ENCODE measurements at regions not wholly inside any gene's neighbourhood (a gene's known extent, or its start where the extent isn't known, plus 50 kb on each side); places are given as distances from the start of the nearest gene placed in this dataset.
A peak's percentile ranks its signal among the peaks of the same experiment; 100 is the strongest.

- H3K9ac ChIP-seq (ENCODE audit: low read length): no peak overlapping the region
These were observed 486.3 kb upstream of the PCDH15 start for GRCh38 chr10:55287346-55287745.

DNA sequence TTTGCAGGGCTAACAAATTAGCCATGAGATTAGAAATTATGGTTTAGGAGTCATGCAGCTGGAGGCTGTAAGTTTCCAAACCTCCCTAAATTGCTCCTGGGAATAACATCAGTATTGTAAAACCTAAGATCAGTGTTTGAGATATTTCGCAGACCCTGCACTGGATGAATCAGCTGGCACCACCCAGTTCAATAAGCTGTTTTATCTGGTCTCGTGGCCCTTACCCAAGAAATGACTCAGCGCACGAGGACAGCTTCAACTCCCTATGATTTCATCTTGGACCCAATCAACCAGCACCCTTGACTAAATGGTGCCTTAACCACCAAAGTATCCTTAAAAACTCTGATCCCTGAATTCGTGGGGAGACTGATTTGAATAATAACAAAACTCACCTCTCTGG lies 482.0 kb upstream of the PCDH15 start:
- Histone ChIP-seq H3K9me2 (ENCODE audit: insufficient read depth, low read length) (no peaks in the 10 kb centered on the region), H3K4me3 (ENCODE audit: low read length) (no peak overlapping the region), H3F3A (ENCODE audit: insufficient read depth, low read length, poor library complexity, severe bottlenecking) (no peaks in the 10 kb centered on the region), H3K36me3 (ENCODE audit: insufficient read depth, low read length) (no peaks in the 10 kb centered on the region), H3K79me2 (replicated peaks; ENCODE audit: insufficient read depth, low read length) (no peaks in the 10 kb centered on the region), H3K27ac (ENCODE audit: low read length) (no peak overlapping the region), H3K9me3 (ENCODE audit: low read length) (no peaks in the 10 kb centered on the region), H3K27me3 (ENCODE audit: insufficient read depth, low read depth, low read length) (no peaks in the 10 kb centered on the region), H4K20me1 (ENCODE audit: insufficient read depth) (no peaks in the 10 kb centered on the region), H2AFZ (ENCODE audit: low read depth, low read length) (no peak overlapping the region), H3K4me2 (ENCODE audit: low read length) (no peak overlapping the region), H3K9ac (ENCODE audit: low read length) (no peak overlapping the region)
- TF ChIP-seq MXI1 (conservative IDR thresholded peaks at IDR 0.05; ENCODE audit: poor library complexity, severe bottlenecking) (no peak), TAF1 (IDR thresholded peaks at IDR 0.05; ENCODE audit: low read depth) (no peak), EP300 (conservative IDR thresholded peaks at IDR 0.05; ENCODE audit: poor library complexity, severe bottlenecking) (no peak), POLR2AphosphoS5 (IDR thresholded peaks at IDR 0.05) (no peak), EZH2 (IDR thresholded peaks at IDR 0.05; ENCODE audit: borderline replicate concordance, insufficient read depth, low read length, poor library complexity, severe bottlenecking) (no peak), RAD21 (conservative IDR thresholded peaks at IDR 0.05) (no peak), CTCF (IDR thresholded peaks at IDR 0.05; ENCODE audit: poor library complexity, severe bottlenecking) (no peak), SMC3 (conservative IDR thresholded peaks at IDR 0.05; ENCODE audit: poor library complexity) (no peak)
- TF ChIP-seq, protein P1, sequence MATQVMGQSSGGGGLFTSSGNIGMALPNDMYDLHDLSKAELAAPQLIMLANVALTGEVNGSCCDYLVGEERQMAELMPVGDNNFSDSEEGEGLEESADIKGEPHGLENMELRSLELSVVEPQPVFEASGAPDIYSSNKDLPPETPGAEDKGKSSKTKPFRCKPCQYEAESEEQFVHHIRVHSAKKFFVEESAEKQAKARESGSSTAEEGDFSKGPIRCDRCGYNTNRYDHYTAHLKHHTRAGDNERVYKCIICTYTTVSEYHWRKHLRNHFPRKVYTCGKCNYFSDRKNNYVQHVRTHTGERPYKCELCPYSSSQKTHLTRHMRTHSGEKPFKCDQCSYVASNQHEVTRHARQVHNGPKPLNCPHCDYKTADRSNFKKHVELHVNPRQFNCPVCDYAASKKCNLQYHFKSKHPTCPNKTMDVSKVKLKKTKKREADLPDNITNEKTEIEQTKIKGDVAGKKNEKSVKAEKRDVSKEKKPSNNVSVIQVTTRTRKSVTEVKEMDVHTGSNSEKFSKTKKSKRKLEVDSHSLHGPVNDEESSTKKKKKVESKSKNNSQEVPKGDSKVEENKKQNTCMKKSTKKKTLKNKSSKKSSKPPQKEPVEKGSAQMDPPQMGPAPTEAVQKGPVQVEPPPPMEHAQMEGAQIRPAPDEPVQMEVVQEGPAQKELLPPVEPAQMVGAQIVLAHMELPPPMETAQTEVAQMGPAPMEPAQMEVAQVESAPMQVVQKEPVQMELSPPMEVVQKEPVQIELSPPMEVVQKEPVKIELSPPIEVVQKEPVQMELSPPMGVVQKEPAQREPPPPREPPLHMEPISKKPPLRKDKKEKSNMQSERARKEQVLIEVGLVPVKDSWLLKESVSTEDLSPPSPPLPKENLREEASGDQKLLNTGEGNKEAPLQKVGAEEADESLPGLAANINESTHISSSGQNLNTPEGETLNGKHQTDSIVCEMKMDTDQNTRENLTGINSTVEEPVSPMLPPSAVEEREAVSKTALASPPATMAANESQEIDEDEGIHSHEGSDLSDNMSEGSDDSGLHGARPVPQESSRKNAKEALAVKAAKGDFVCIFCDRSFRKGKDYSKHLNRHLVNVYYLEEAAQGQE (IDR thresholded peaks at IDR 0.05; ENCODE audit: borderline replicate concordance): no peak

More at GRCh38 chr10:55287346-55287745, 486.3 kb upstream of the PCDH15 start:
- Histone ChIP-seq H3K36me3 (ENCODE audit: insufficient read depth, low read length) (no peaks in the 10 kb centered on the region), H3K27ac (ENCODE audit: low read length) (no peak overlapping the region), H3K9me3 (ENCODE audit: low read length) (no peaks in the 10 kb centered on the region), H2AFZ (ENCODE audit: low read depth, low read length) (no peak overlapping the region), H4K20me1 (ENCODE audit: insufficient read depth) (no peaks in the 10 kb centered on the region), H3K4me3 (ENCODE audit: low read length) (no peak overlapping the region), H3K4me2 (ENCODE audit: low read length) (no peak overlapping the region), H3F3A (ENCODE audit: insufficient read depth, low read length, poor library complexity, severe bottlenecking) (no peaks in the 10 kb centered on the region), H3K79me2 (replicated peaks; ENCODE audit: insufficient read depth, low read length) (no peaks in the 10 kb centered on the region), H3K9me2 (ENCODE audit: insufficient read depth, low read length) (no peaks in the 10 kb centered on the region), H3K27me3 (ENCODE audit: insufficient read depth, low read depth, low read length) (no peaks in the 10 kb centered on the region)
- TF ChIP-seq SMC3 (conservative IDR thresholded peaks at IDR 0.05; ENCODE audit: poor library complexity) (peak; percentile 53), MXI1 (conservative IDR thresholded peaks at IDR 0.05; ENCODE audit: poor library complexity, severe bottlenecking) (no peak), RAD21 (conservative IDR thresholded peaks at IDR 0.05) (no peak), CTCF (IDR thresholded peaks at IDR 0.05; ENCODE audit: poor library complexity, severe bottlenecking) (peak; percentile 47)

All from neural cell (in vitro differentiated cells).